ENCODE measurements at regions not wholly inside any gene's neighbourhood (a gene's known extent, or its start where the extent isn't known, plus 50 kb on each side); places are given as distances from the start of the nearest gene placed in this dataset.

DNA sequence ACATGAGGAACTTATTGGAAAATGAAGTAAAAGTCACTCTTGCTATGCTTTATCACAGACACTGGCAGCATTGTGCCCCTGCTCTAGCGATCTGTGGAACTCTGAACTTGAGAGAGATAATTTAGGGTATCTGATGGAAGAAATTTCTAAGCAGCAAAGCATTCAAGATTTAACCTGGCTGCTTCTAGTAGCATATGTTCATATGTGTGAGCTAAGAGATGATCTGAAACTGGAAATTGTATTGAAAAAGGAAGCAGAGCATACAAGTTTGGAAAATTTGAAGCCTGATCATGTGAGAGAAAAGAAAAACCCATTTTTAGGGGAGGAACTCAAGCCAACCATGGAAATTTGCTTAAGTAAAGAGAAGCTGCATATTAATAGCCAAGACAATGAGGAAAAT lies 657.7 kb downstream of the TRAM1L1 start:
- no peak for TF ChIP-seq POLR2AphosphoS5 (IDR thresholded peaks at IDR 0.05; ENCODE audit: low read depth, low read length)
- no peak for TF ChIP-seq SIN3A (IDR thresholded peaks at IDR 0.05; ENCODE audit: borderline replicate concordance, insufficient read depth, low read length)
- TF ChIP-seq, protein P1, sequence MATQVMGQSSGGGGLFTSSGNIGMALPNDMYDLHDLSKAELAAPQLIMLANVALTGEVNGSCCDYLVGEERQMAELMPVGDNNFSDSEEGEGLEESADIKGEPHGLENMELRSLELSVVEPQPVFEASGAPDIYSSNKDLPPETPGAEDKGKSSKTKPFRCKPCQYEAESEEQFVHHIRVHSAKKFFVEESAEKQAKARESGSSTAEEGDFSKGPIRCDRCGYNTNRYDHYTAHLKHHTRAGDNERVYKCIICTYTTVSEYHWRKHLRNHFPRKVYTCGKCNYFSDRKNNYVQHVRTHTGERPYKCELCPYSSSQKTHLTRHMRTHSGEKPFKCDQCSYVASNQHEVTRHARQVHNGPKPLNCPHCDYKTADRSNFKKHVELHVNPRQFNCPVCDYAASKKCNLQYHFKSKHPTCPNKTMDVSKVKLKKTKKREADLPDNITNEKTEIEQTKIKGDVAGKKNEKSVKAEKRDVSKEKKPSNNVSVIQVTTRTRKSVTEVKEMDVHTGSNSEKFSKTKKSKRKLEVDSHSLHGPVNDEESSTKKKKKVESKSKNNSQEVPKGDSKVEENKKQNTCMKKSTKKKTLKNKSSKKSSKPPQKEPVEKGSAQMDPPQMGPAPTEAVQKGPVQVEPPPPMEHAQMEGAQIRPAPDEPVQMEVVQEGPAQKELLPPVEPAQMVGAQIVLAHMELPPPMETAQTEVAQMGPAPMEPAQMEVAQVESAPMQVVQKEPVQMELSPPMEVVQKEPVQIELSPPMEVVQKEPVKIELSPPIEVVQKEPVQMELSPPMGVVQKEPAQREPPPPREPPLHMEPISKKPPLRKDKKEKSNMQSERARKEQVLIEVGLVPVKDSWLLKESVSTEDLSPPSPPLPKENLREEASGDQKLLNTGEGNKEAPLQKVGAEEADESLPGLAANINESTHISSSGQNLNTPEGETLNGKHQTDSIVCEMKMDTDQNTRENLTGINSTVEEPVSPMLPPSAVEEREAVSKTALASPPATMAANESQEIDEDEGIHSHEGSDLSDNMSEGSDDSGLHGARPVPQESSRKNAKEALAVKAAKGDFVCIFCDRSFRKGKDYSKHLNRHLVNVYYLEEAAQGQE (IDR thresholded peaks at IDR 0.05; ENCODE audit: insufficient read depth in 1 of 2, low read depth in 2 of 2, low read length in 2 of 2) = no peak

All from PFSK-1 (cell line).